Dermis blood vessel endothelial cell (primary cell): ENCODE measurements at regions not wholly inside any gene's neighbourhood (a gene's known extent, or its start where the extent isn't known, plus 50 kb on each side); places are given as distances from the start of the nearest gene placed in this dataset.
A peak's percentile ranks its signal among the peaks of the same experiment; 100 is the strongest.

Experiments used
- DNase-seq: peaks from one replicate; pipeline ENCODE4 v3.0.0; 2010

DNA sequence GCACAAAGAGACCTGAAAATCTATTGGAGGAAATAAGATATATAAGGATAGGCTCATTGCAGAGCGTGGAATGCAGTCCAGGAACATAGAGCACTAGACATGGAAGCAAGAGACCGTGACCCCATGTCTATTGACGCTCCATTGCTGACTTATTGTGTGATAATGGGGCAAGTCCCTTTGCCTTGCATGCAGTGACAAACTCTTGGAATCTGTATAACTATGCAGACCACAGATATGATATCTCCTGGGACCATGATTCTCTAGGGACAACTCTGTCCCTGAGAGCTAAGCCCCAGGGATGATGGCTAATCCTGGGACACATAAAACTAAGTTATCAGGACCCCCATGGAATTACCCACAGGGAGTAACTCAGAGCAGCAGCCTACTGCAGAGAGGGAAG, 73.1 kb upstream of the PRDX6 start:
- no peak for DNase-seq

DNA sequence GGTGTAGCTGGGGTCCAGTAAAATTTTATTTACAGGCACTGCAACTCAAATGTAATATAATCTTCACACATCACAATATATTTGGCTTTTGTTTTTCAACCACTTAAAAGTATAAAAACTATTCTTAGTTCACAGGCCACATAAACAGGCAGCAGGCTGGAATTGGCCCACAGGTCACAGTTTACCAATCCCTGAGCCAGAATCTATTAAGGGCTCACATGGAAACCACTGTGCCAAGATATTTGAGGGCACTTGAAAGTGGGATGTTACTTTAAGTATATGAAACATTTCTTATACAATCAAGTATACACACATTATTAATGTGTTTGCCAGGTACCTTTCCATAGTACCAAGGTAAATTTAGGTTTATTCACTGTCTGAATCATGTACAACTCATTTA, 71.9 kb upstream of the PRDX6 start:
- no peak for DNase-seq

DNA sequence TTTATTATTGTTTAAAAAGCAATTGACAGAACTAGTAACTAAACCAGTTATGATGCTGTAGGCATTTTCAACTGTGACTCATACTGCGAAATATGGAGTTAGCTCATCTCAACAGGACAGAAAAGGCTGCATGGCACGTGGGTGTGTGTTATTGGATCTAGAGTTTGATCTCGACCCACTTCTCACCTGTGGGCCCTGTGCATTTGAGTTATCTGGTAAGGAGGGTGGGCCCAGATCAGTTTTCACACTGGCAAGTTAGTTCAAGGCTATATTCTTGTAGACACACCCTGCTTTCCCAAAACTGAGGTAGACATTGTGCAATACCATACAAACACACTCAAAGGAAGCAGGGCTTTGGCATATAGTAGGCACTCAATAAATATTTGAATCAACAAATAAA, 71.3 kb upstream of the PRDX6 start:
- DNase-seq: no peak

DNA sequence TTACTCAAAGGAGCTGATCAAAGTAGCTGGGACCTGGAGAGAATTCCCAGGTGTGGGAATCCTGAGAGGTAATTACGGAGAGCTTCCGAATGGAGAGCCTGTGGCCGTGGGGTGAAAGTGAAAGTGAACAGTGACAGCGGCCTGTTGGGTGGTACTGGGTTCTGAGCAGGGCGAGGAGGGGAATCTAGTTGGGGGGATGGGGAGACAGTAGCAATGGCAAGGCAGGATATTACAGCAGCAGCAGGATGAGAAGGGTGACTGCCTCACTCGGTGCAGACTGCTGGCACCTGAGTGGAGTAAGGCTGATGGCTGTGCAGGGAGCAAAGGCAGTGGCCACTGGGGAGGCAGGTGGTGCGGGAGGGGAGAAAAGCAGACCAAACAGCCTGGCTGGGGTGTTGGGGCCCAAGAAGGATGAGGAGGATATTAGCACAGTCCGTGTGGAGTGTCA, 70.3 kb upstream of the PRDX6 start:
- peak; percentile 25 for DNase-seq

DNA sequence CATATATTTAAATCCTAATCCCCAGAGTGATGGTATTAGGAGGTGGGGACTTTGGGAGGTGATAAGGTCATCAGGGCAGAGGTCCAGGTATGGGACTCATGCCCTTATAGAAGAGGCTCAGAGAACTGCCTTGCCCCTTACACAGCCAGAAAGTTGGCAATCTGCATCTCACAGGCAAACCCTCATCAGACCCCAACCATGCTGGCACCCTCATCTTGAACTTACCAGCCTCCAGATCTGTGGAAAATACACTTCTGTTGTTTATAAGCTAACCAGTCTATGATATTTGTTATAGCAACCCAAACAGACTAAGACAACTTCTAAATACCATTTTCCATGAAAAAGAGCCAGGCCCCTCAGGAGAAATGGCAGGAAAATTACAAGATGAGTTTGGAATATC, 69.3 kb upstream of the PRDX6 start:
- DNase-seq: no peak

DNA sequence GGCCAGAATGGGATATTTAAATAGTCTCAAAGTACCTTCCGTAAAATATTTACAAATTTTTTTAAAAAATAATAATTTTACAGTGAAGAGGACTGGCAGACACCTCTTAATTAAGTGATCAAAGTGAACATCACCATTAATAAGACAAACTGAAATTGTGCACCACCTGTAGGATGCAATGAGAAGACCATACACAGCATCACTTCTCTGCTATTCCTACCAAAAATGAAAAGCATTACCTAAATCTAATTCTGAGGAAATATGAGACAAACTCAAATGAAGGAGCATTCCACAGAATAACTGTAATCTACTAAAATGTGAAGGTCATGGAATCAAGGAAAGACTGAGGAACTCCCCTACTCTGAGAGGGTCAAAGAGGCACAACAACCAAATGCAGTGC, 68.2 kb upstream of the PRDX6 start:
- no peak for DNase-seq

DNA sequence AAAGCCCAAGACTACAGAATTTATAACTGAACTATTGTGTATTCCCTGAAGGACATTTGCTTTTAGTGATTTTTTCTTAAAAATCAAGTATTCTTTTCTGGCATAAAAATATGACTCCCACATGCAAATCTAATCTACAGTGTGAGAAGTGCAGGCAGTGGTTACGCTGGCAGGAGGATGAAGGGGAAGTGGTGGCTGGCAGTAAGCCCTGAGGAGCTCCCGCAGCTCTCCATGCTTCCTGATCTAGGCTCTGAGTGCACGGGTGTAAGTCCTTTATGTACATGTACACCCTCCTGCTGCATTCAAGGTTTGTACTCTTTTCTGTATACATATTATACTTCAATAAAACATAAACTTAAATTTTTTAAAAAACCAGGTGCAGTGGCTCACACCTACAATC, 67.5 kb upstream of the PRDX6 start:
- peak; percentile 45 for DNase-seq

DNA sequence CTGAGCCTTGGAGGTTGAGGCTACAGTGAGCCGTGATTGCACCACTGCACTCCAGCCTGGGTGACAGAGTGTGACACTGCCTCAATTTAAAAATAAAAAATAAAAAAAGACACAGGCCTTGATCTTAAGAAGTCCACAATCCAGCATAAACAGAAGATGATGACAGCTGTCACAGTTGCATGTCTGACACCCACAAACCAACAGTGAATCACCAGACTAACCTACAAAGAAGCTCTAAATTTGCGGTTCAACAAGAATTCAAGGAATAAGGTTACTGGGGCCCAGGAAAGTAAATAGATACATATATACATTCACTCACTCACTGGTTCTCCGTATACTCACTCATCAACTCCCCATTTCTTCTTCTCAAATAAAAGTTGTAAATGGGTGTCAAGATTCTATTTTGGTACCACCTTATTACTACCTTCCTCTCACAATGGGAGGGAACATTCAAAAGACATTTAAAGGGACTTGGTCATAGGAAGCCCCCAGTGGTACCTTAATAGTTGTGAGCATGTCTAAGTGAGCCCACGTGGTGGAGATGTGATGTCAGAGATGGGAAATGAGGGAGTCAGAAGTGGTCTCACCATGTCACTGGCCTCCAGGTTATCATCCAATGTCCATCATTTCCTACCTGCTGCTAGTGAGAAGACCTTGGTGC, 66.9 kb upstream of the PRDX6 start:
- DNase-seq: no peak

DNA sequence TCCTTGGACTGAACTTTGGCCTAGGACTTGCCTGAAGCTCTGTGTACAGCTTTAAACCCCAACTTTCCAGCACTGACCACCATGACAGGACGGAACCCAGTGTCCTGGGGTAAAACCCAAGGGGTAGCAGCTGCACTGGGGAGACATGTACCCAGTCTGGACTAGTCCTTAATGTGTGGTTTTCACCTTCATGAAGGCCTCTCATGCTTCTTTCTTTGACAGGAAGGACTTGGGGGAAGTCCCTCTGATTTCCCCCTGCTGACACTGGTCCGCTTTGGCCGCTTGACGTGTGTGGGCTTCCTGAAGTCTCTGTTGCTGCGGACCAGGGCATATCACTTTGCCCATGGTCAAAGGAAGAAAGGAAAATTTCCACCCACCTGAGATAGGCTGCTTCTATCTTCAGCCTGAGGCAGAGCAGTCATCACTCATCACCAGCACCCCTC, 66.3 kb upstream of the PRDX6 start:
- DNase-seq: no peak

DNA sequence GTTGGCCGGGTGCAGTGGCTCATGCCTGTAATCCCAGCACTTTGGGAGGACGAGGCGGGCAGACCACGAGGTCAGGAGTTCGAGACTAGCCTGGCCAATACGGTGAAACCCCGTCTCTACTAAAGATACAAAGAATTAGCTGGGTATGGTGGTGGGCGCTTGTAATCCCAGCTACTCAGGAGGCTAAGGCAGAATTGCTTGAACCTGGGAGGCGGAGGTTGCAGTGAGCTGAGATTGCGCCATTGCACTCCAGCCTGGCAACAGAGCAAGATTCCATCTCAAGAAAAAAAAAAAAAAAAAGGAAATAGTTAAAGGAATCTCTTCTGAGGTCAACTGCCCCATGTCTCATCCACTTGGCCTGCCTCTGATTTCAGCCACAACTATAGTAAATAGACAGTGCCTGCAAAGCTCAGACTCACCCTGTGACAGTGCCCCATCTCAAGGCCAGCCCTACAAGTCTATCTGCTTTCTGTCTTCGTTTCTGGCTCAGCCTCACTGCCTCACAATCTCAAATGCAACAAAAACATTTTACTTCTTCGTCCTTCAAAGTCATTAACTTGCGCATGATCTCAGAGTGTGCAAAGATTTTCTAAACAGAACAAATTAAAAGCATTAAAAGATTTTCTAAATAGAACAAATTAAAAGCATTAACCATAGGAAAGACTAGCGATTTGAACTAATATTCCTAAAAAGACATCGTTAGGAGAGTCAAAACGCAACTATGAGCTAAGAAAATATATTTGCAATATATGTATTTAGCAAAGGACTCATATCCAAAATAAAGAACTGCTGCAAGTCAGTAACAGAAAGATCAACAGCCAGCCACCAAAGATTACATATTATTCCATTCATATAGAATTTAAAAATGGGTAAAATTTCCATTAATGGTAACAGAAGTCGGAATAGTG, 65.0 kb upstream of the PRDX6 start:
- DNase-seq: no peak

DNA sequence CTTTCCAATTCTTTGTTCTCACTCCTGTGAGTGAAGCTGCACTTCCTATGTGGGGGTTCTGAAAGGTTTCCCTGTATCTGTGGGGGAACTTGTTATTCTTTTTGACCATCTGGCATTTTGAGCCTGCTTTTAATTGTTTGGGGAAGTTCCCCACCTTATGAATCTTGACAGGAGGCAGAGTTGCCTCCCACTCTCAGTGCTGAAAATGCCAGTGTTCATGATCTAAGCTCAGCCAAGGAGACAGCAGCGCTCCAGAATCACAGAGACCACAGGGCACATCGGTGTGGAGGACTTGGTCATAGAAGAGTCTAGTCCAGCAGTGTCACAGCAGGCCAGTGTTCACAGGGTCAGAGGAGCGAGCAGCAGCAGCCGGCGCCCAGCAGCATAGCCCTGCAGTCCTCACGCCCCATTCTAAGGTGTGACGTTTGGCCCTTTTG, 63.8 kb upstream of the PRDX6 start:
- DNase-seq: no peak

DNA sequence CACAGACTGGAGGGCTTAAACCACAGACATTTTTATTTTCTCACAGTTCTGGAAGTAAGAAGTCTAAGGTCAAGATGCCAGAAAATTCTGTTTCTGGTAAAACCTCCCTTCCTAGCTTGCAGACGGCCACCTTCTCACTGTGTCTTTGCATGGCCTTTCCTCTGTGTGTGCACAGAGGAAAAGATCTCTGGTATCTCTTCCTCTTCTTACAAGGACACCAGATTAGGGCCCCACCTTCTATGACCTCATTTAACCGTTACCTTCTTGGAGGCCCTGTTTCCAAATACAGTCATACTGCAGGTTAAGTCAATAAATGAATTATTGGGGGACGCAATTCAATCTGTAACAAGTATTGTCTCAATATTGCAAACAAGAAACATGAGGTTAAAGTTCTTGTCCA, 63.0 kb upstream of the PRDX6 start:
- no peak for DNase-seq

DNA sequence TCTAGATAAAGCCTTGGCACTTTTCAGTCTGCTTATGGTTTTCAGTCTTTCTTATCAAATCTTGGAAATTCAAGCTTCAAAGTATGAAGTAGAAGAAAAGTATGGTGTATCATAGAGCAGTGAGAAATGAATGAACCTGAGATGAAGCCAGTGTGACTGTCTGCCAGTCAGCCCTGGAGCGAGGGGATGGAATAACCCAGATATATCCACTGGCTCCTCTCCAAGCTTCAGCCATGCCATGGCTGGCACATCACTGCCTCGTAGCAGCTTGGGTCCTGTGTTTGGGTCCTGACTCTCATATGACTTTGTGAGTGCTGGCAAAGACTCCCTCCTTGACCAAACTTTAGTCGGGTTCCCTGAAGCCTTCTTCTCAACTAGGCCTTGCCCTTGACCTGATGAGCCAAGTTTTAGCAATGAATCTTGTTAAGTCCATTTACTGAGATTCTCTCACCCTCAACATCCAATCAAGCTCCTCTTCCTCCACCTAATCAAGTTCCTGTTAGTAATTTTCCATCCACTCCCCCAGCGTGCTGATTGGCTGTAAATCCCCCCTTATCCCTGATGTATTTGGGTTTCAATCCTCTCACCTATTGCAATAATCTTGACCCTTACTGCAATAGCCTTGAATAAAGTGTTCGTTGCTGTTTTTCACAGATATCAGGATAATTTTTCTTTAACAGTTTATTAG, 62.5 kb upstream of the PRDX6 start:
- DNase-seq: no peak

DNA sequence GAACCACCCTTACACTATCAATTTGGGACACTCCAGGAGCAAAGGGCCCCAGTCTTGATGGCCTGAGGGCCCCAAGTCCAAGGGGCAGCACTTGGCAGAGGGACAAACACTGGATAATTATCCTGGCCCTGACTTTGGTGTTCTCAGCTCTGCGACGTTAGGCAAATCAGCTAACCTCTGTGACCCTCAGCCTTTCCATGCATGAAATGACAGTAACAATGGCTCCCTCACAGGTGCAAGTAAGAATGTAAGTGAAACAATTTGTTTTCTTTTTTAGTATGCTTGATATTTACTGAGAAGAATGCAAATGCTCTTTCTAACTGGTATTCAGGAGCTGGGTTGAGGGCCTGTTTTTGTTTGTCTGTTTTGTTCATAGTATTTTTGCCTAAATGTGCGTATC, 61.6 kb upstream of the PRDX6 start:
- no peak for DNase-seq

DNA sequence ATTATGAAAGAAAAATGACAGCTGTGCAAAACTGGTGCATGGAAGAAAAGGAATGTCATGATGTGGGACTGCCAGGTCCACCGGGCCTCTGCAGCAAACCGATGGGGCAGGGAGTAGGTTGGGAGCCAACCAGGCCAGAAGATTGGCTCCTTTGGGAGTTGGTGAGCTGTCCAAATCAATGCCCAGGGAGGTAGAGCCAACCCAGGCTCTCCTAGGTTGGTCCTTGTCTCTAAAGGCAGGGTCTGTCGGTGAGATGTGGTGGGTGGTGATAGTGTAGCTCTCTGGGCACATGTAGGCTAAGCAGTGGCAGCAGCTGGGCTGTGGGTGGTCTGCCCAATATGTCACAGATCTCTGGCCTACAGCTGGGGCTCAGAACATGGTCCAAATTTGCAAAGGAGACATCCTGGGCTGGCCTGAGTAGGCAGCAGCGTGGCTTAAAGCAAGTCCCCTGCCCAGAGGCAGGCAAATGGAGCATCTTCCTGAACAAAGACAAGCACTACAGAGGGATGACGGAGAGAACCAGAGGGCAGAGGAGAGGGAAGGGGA, 61.2 kb upstream of the PRDX6 start:
- DNase-seq: no peak

DNA sequence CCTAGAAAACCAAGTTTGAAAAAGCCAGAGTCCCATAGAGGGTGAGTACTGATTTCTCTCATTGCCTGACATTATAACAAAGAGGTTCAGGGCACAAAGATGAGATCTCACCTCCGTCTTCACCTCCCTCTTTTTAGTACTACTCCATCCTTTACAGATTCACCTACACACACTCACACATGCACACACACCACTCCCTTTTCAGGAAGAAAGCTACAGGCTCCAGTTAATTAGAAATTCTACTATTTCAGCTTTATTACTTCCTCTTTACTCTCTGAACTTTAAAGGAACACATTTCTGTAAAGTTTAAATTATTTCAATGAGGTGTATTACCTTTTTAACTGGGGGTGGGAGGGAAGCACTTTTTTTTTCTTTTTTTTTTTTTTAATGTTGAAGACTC, 59.6 kb upstream of the PRDX6 start:
- DNase-seq: no peak

DNA sequence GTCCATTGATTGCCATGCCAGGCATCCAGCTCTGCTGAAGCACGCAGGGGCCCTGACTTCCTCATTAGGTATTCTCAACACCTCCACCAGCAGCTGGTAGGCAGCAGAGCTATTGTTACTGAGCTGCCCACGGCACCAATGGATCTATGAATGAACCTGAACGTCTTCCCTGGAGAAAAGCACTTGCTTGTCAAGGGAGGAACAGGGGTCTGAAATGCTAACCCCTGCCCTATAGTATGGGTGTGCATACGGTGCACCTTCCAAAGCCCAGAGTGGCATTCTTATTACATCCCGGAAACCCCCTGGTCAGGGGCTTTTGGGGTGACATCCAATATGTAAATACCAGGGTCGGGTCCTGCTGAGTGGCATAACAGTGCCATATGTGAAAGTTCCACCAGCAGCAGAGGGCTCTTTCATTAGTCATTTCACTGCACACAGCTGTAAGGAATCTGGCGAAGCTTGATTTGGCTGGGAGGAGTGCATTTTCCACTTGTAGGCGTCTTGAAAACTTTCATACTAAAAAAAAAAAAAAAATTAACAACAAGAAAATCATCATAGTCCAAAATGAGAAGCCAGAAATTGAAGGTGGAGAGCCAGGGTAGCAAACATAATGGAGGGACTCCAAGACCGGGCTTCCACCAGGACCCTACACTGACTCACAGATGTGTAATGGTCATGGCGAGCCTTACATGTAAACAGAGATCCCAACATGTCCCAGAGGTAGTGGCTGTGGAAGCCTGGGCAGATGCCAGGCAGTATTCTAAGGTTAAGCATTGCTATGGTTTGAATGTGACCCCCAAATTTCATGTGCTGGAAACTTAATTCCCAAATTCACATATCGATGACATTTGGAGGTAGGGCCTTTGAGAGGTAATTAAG, 58.8 kb upstream of the PRDX6 start:
- DNase-seq: no peak

DNA sequence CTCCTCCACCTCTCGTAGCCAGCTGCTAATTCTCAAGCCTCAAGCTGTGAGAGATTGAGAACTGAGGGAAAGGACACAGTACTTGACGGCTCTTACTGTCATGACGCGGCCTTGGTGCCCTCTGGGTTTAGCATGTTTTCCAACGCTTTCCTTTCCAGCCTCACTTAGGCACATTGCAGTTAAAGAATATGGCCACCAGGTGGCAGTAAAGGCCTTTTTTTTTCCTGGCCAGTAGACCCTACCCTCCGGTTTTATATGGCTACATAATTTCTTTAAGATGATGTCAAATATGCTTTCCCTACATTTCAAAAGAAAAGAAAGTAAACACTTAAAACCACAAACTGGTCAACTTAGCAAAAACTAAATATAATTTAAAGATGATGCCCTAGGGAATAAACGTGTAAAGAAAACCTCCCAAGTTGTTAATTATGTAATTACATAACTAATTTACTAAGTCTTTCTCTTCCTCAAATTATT, 56.8 kb upstream of the PRDX6 start:
- DNase-seq: peak; percentile 86

DNA sequence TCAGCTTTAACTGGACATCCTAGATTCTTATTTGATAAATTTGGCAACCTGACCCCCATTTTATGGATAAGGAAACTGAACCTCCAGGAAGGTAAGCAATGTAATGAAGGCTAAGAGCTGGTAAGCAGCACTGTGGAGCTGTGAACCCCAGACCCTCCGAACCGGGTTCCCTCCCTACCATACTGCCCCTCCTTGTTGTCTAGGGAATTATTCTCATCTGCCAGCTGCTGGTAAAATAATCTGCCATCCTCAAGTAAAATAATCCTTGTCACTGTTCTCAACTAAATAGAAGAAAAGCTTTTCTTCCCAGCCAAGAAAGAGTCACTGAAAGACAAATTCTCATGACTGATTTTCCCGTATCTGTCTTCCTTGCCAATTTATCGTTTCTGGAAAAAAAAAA, 55.8 kb upstream of the PRDX6 start:
- no peak for DNase-seq

DNA sequence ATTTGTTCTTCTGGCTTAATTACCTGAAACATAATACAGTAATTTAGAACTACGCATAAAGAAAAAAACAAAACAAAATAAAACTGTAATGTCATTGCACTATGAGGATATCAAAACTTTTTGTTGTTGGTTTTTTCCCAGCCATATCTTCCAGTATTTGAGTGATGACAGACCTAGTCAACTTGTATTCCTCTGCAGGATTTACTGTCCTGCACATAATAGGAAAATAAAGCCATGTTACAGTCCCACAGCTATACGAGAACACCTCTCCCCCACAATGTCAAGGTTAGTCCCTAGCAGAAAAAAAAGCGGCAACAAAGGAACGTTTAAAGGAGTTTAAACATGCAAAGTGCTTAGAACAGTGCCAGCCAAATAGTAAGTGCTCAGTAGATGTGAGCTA, 55.3 kb upstream of the PRDX6 start:
- DNase-seq: no peak

DNA sequence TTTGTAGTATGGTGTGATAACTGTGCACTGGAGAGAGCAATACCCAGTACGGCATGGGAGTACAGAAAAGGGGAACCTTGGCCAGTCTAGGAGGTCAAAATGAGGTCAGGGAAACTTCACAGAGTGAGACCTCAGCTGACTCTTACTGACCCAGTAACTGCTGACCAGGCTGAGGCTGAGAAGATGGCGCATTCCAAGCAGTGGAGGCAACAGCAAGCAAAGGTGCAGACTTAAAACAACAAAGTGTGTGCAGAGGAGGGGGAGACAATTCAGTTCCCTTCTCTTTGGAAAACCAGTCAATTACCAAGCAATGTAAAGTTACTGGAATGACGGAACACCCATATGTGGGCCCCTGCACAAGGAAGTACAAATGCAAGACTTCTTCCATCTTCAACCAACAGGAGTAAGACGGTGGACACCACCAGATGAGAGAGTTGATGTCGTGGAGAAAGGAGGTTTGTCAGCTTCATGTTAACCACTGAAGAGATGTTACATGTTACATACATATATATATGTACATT, 54.6 kb upstream of the PRDX6 start:
- no peak for DNase-seq

DNA sequence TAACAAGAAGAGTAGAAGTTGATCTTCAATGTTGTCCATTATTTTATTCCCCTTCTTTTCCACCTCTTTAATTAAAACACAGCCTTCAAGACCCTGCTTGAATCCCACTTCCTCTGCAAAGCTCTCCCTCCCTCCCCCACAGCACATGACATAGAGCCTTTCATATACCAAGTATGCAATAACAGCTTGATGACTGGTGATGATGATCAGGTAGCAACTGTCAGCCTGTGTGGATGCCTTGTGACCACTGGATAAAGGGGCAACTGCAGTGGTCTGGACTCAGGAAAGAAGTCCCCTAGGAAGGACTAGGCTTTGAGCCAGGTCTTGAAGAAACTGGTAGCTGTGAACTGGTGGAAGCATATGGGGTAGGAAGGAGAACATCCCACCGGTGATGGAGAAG, 53.8 kb upstream of the PRDX6 start:
- no peak for DNase-seq
